ENCODE measurements at regions not wholly inside any gene's neighbourhood (a gene's known extent, or its start where the extent isn't known, plus 50 kb on each side); places are given as distances from the start of the nearest gene placed in this dataset.

DNA sequence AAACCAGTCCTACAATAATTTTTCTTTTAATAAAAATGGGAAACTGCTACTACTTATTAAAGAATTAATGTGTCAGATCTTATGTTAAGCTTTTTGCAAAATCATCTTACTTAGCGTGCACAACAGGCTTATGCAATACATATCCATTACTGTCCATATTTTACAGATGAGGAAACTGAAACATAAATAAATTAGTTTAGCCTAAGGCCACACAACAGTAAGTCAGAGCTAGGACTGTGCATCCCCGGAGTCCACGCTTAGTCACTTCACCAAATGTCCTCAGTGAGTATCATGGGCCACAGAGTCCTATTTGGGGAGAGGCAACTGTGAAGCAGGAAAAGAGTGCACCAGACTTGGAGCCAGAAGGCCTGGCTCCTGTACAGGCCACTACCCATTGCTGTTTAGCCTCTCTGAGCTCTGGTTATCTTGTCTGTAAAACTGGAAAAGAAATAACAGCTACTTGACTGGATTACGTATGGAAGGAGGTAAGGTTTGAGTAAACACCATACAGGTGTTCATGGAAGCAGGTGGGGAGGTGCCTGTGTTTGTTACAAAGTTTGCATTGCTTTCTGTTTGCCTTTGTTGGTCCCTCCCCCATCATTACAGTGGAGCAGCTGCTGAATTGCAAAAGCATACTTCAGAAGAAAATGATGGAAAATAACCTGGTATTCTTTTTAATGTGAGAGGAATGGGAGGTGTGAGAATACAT, 192.8 kb downstream of the FCRL5 start:
- H3K27me3 Mint-ChIP-seq: no peaks in the 10 kb centered on the region
- ChIA-PET CTCF (interaction anchor here (0.8 kb wide), 1 partner anchor 10 kb away, joined by 3 read pairs; no protein-coding TSS in a partner anchor), POLR2A (no interaction called here)
- no peaks in the 10 kb centered on the region for H3K9me3 Mint-ChIP-seq
- no peaks in the 10 kb centered on the region for H3K4me1 Mint-ChIP-seq
- ATAC-seq (ENCODE audit: low read depth) (no peak), DNase-seq (no peak)
- no peak overlapping the region for H3K4me3 Mint-ChIP-seq
- TF ChIP-seq, protein P1, sequence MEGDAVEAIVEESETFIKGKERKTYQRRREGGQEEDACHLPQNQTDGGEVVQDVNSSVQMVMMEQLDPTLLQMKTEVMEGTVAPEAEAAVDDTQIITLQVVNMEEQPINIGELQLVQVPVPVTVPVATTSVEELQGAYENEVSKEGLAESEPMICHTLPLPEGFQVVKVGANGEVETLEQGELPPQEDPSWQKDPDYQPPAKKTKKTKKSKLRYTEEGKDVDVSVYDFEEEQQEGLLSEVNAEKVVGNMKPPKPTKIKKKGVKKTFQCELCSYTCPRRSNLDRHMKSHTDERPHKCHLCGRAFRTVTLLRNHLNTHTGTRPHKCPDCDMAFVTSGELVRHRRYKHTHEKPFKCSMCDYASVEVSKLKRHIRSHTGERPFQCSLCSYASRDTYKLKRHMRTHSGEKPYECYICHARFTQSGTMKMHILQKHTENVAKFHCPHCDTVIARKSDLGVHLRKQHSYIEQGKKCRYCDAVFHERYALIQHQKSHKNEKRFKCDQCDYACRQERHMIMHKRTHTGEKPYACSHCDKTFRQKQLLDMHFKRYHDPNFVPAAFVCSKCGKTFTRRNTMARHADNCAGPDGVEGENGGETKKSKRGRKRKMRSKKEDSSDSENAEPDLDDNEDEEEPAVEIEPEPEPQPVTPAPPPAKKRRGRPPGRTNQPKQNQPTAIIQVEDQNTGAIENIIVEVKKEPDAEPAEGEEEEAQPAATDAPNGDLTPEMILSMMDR (IDR thresholded peaks at IDR 0.05): no peak
- intact Hi-C loops (cut with micrococcal nuclease): no loop called here
- H3K27ac Mint-ChIP-seq: no peak overlapping the region
- H3K36me3 Mint-ChIP-seq (ENCODE audit: low read depth): no peaks in the 10 kb centered on the region

DNA sequence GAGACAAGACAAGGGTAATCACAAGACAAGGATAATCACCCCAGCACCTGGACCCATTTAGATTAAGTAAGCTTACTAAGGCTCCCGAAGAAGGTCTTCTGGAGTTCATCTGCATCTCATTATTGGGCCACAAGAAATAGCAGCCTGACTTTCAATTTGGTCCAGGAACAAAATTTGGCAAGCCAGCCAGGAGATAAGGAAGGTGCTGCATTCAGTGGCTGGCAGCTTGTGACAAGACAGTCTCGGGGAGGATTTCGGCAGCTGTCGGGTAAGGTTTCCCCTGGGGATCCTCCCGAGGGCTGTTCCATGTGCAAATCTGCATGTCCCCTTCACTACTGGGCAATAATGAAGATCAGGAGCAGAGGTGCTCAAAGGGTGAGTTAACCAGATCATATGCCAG, 195.2 kb downstream of the FCRL5 start:
- H3K4me1 Mint-ChIP-seq: no peaks in the 10 kb centered on the region
- CTCF ChIA-PET: interaction anchor here (0.7 kb wide), 1 partner anchor 699 kb away, joined by 3 read pairs; no protein-coding TSS in a partner anchor
- H3K27me3 Mint-ChIP-seq: peaks cover 4% of the 10 kb centered on the region
- no peaks in the 10 kb centered on the region for H3K36me3 Mint-ChIP-seq (ENCODE audit: low read depth)
- intact Hi-C loops (cut with micrococcal nuclease): no loop called here
- no peak for DNase-seq
- H3K27ac Mint-ChIP-seq: no peak overlapping the region
- H3K9me3 Mint-ChIP-seq: no peaks in the 10 kb centered on the region
- TF ChIP-seq, protein P1 (IDR thresholded peaks at IDR 0.05): no peak
- POLR2A ChIA-PET: no interaction called here
- no peak for ATAC-seq (ENCODE audit: low read depth)
- H3K4me3 Mint-ChIP-seq: no peak overlapping the region

DNA sequence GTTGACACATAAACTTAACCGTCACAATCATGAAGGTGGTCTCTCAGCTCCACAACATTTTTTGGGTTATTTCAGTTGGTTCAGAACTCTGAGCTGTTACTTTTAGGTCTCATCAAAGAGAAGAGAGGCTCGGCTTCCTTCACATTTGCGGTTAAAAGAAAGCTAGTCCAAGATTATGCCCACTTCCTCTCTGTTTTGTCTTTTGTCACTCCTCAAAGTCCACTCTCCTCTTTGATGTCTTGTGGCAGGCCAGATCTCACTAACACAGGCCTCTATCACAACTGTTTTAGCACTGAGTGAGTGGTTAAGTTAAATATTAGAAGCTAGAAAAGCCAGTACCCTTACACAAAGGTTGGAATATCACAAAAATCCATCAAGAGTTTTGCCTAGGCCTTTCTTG, 195.7 kb downstream of the FCRL5 start:
- H3K36me3 Mint-ChIP-seq (ENCODE audit: low read depth): no peaks in the 10 kb centered on the region
- no peak overlapping the region for H3K4me3 Mint-ChIP-seq
- H3K27ac Mint-ChIP-seq: no peak overlapping the region
- POLR2A ChIA-PET: no interaction called here
- ATAC-seq (ENCODE audit: low read depth): no peak
- TF ChIP-seq, protein P1 (IDR thresholded peaks at IDR 0.05): no peak
- no peaks in the 10 kb centered on the region for H3K9me3 Mint-ChIP-seq
- peaks cover 6% of the 10 kb centered on the region for H3K27me3 Mint-ChIP-seq
- no peaks in the 10 kb centered on the region for H3K4me1 Mint-ChIP-seq
- CTCF ChIA-PET: interaction anchor here (0.7 kb wide), 1 partner anchor 700 kb away, joined by 3 read pairs; no protein-coding TSS in a partner anchor
- intact Hi-C loops (cut with micrococcal nuclease): no loop called here
- no peak for DNase-seq

DNA sequence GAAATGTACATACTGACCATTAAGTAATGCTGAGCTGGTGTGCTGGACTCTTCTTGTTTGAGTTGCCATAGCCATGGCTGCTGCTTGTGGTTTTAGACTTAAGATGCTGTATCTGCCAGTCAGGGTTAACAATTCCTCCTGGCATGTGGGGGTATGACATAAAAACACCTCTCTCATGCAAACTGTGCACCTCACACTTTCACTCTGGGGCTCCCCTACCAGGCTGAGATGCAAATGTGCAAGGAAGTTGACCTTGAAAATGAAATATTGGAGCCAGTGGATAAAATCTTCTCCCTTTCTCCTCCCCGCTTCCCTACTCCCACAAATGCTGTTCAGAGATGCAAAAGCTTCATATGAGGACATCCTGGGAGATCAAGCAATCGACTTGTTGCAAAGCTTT, 198.8 kb downstream of the FCRL5 start:
- Mint-ChIP-seq H3K4me3 (no peak overlapping the region), H3K27ac (no peak overlapping the region), H3K9me3 (no peaks in the 10 kb centered on the region), H3K27me3 (peaks cover 18% of the 10 kb centered on the region), H3K4me1 (no peaks in the 10 kb centered on the region), H3K36me3 (ENCODE audit: low read depth) (no peaks in the 10 kb centered on the region)
- TF ChIP-seq, protein P1 (IDR thresholded peaks at IDR 0.05): no peak
- ChIA-PET CTCF (no interaction called here), POLR2A (no interaction called here)
- no peak for ATAC-seq (ENCODE audit: low read depth)
- intact Hi-C loops (cut with micrococcal nuclease): no loop called here
- DNase-seq: no peak

DNA sequence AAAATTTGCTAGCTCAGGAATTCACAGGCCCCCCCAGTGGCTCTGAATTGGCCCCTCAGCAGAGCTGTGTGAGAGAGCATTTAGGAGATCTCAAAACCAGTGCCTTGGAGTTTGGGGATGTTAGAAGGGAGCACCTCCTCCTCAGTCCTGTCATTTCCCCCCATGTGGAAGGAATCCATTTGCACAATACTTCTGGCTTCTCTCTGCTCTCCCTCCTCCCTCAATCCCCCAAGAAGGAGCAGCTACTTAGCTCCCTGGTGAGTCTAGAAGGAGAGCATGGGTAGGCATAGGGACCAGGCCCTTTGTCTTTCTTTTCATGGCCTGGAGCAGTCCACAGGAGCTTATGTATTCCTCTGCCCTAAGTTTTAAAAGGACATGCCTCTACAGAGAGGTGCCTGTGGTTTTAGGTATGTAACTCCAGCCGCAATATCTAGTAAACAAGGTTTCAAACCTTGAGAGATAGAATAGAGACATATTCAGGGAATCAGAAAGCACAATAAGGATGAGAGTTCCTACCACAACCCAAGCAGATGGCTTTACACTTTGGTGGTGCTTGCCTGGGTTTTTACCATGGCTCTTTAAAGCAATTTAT, 199.4 kb downstream of the FCRL5 start:
- ChIA-PET POLR2A (no interaction called here), CTCF (no interaction called here)
- H3K9me3 Mint-ChIP-seq: no peaks in the 10 kb centered on the region
- no peak for ATAC-seq (ENCODE audit: low read depth)
- no peak overlapping the region for H3K4me3 Mint-ChIP-seq
- H3K27me3 Mint-ChIP-seq: peaks cover 22% of the 10 kb centered on the region
- H3K4me1 Mint-ChIP-seq: no peaks in the 10 kb centered on the region
- intact Hi-C loops (cut with micrococcal nuclease): no loop called here
- no peak for DNase-seq
- no peak overlapping the region for H3K27ac Mint-ChIP-seq
- H3K36me3 Mint-ChIP-seq (ENCODE audit: low read depth): no peaks in the 10 kb centered on the region
- TF ChIP-seq, protein P1 (IDR thresholded peaks at IDR 0.05): no peak

Data from activated B cell treated with CpG ODN at 0.5 μM for 24 hours (primary cell).